Activated naive CD8-positive, alpha-beta T cell treated with anti-CD3 and anti-CD28 coated beads, Interleukin-2, amount 50 U/mL, for 16 hours (primary cell): ENCODE measurements at regions not wholly inside any gene's neighbourhood (a gene's known extent, or its start where the extent isn't known, plus 50 kb on each side); places are given as distances from the start of the nearest gene placed in this dataset.

Experiments
- DNase-seq: peaks from one replicate; pipeline ENCODE4 v3.0.0-alpha.2; 2020; ENCODE audit warnings: low read depth, low spot score

- DNase-seq, result no peak
These were observed 55.1 kb downstream of the KIF4B start for GRCh38 chr5:155068616-155069100.

- no peak for DNase-seq
These were observed 56.4 kb downstream of the KIF4B start for GRCh38 chr5:155069961-155070360.

GRCh38 chr5:155070781-155071180 is 57.2 kb downstream of the KIF4B start:
- no peak for DNase-seq

- no peak for DNase-seq
These were observed 62.8 kb downstream of the KIF4B start for GRCh38 chr5:155076379-155076778.

- DNase-seq, result no peak
These were observed 66.1 kb downstream of the KIF4B start for GRCh38 chr5:155079698-155080097.

- DNase-seq, result no peak
These were observed 67.2 kb downstream of the KIF4B start for GRCh38 chr5:155080721-155081120.

GRCh38 chr5:155081618-155082017 is 68.1 kb downstream of the KIF4B start:
- no peak for DNase-seq

GRCh38 chr5:155082401-155082800 is 68.8 kb downstream of the KIF4B start:
- DNase-seq, result no peak

- no peak for DNase-seq
These were observed 71.9 kb downstream of the KIF4B start for GRCh38 chr5:155085282-155085989.

GRCh38 chr5:155087036-155087435 is 73.5 kb downstream of the KIF4B start:
- no peak for DNase-seq

- DNase-seq, result no peak
These were observed 75.3 kb downstream of the KIF4B start for GRCh38 chr5:155088811-155089210.

- DNase-seq, result no peak
These were observed 76.1 kb downstream of the KIF4B start for GRCh38 chr5:155089643-155090042.

GRCh38 chr5:155091063-155091648 is 77.6 kb downstream of the KIF4B start:
- DNase-seq, result no peak

- no peak for DNase-seq
These were observed 78.5 kb downstream of the KIF4B start for GRCh38 chr5:155091768-155092717.

- DNase-seq, result no peak
These were observed 80.9 kb downstream of the KIF4B start for GRCh38 chr5:155094455-155094854.

GRCh38 chr5:155097995-155098394 is 84.4 kb downstream of the KIF4B start:
- DNase-seq, result no peak

- DNase-seq, result no peak
These were observed 84.9 kb downstream of the KIF4B start for GRCh38 chr5:155098433-155098832.

GRCh38 chr5:155101697-155102096 is 88.1 kb downstream of the KIF4B start:
- no peak for DNase-seq

GRCh38 chr5:155103146-155103545 is 89.6 kb downstream of the KIF4B start:
- no peak for DNase-seq

GRCh38 chr5:155104441-155104840 is 90.9 kb downstream of the KIF4B start:
- DNase-seq, result no peak

GRCh38 chr5:155106221-155106620 is 92.7 kb downstream of the KIF4B start:
- DNase-seq, result no peak

GRCh38 chr5:155113888-155114287 is 100.3 kb downstream of the KIF4B start:
- DNase-seq, result no peak
